HepG2 (cell line): ENCODE measurements at regions not wholly inside any gene's neighbourhood (a gene's known extent, or its start where the extent isn't known, plus 50 kb on each side); places are given as distances from the start of the nearest gene placed in this dataset.

Source experiments
- ATAC-seq: fragments of 200-7000 bp; cut with Tn5 transposase; 3 replicates; pipeline ENCODE4 v1.9.1; 2020; ENCODE audit warnings: mild to moderate bottlenecking, moderate library complexity
- BruUV-seq: library from RNA; stranded (reverse); fragments of 400-500 nt; replicated peaks from 2 replicates; lab custom pipeline; 2021; lab: Mats Ljungman, UMichigan
- CTCF ChIA-PET: fragments of 300-600 bp; formaldehyde crosslinking; extraction: SDS; loops from one replicate; lab custom pipeline; 2021; ENCODE audit warnings: low total read pairs, inconsistent platforms, low intra/inter-chr PET ratio; lab: Yijun Ruan, JAX
- POLR2A ChIA-PET: fragments of 350-600 bp; sonication (Branson Sonifier 250); formaldehyde crosslinking; loops from one replicate; lab custom pipeline; 2020; ENCODE audit warnings: antibody characterized with exemption, inconsistent platforms; lab: Yijun Ruan, JAX
- DNase-seq: peaks from one replicate; pipeline ENCODE4 v3.0.0-alpha.2; 2015; ENCODE audit warnings: low spot score
- FAIRE-seq: peaks from 3 replicates; lab custom pipeline; 2011; peaks lifted over from hg19 to GRCh38; lab: Jason Lieb, UNC
- H2AFZ ChIP-seq: one replicate; pipeline ENCODE4 v1.6.1; 2011; ENCODE audit warnings: low read length, inconsistent platforms
- H3K27ac ChIP-seq: fragments of 300-600 bp; 3 replicates; pipeline ENCODE4 v1.8.0; 2011; ENCODE audit warnings: mixed run types, mild to moderate bottlenecking, mixed read lengths, low read length, inconsistent platforms; ENCODE audit not compliant: insufficient read depth; ENCODE audit errors: extremely low read length
- H3K27me3 ChIP-seq, 2 experiments: fragments of 200-600 bp in 1 of 2; 2 replicates in 1 of 2; 3 replicates in 1 of 2; pipeline versions ENCODE4 v1.6.0 to v1.8.0; 2011; ENCODE audit warnings: low read length in 2 of 2, mild to moderate bottlenecking in 2 of 2, moderate library complexity in 2 of 2, inconsistent platforms in 1 of 2; ENCODE audit not compliant: insufficient read depth in 2 of 2, control insufficient read depth in 1 of 2
- H3K36me3 ChIP-seq, 2 experiments: fragments of 200-600 bp in 1 of 2; replicated peaks in 1 of 2; 2 replicates in 1 of 2; 3 replicates in 1 of 2; pipeline versions ENCODE4 v1.5.1 to v1.8.0; 2011; ENCODE audit warnings: low read length in 2 of 2, inconsistent platforms in 1 of 2; ENCODE audit not compliant: insufficient read depth in 2 of 2, control insufficient read depth in 1 of 2
- H3K4me1 ChIP-seq: 2 replicates; pipeline ENCODE4 v1.5.1; 2012; ENCODE audit warnings: low read length, inconsistent platforms; ENCODE audit not compliant: insufficient read depth
- H3K4me2 ChIP-seq: 2 replicates; pipeline ENCODE4 v1.6.0; 2011; ENCODE audit warnings: low read depth, low read length, inconsistent platforms
- H3K4me3 ChIP-seq, 3 experiments: fragments of 200-600 bp in 1 of 3; sonication (generic), shearing (Covaris generic) in 1 of 3; replicated peaks in 1 of 3; 2 replicates each; pipeline ENCODE4 v1.5.1; 2011 to 2016; ENCODE audit warnings: low read length in 3 of 3, inconsistent platforms in 2 of 3, low read depth in 2 of 3, mild to moderate bottlenecking in 2 of 3, control low read depth in 1 of 3, mixed read lengths in 1 of 3; ENCODE audit not compliant: insufficient read depth in 1 of 3
- H3K79me2 ChIP-seq: one replicate; pipeline ENCODE4 v1.6.1; 2011; ENCODE audit warnings: low read length, inconsistent platforms; ENCODE audit not compliant: insufficient read depth
- H3K9ac ChIP-seq: 2 replicates; pipeline ENCODE4 v1.6.0; 2011; ENCODE audit warnings: mild to moderate bottlenecking, low read depth, low read length, inconsistent platforms; ENCODE audit not compliant: insufficient read depth
- H3K9me3 ChIP-seq: 2 replicates; pipeline ENCODE4 v1.5.1; 2012; ENCODE audit warnings: mild to moderate bottlenecking, low read length
- H4K20me1 ChIP-seq: 2 replicates; pipeline ENCODE4 v1.6.0; 2011; ENCODE audit warnings: inconsistent platforms, mild to moderate bottlenecking, low read length, moderate library complexity; ENCODE audit not compliant: insufficient read depth
- CREBL2 ChIP-seq: sonication (generic); formaldehyde crosslinking; IDR thresholded peaks from 2 replicates; pipeline ENCODE4 v1.8.1; 2023; ENCODE audit warnings: missing genetic modification reagents, mild to moderate bottlenecking, borderline replicate concordance
- FOXA1 ChIP-seq, 2 experiments: fragments of 450-650 bp in 1 of 2; sonication (generic) in 1 of 2; formaldehyde crosslinking in 1 of 2; IDR thresholded peaks; 2 replicates each; pipeline versions ENCODE4 v1.4.0 to v1.6.1; 2016 to 2020; ENCODE audit warnings: missing genetic modification reagents in 1 of 2
- HDAC6 ChIP-seq: fragments of 200-600 bp; sonication (generic); IDR thresholded peaks from 2 replicates; pipeline ENCODE4 v1.7.0; 2017; ENCODE audit warnings: mild to moderate bottlenecking, antibody characterized with exemption, low read length, low read depth
- HOXA7 ChIP-seq: sonication (generic); formaldehyde crosslinking; IDR thresholded peaks from 2 replicates; pipeline ENCODE4 v1.8.1; 2022; ENCODE audit warnings: mild to moderate bottlenecking, missing genetic modification reagents, moderate library complexity
- ISL2 ChIP-seq: sonication (generic); formaldehyde crosslinking; IDR thresholded peaks from 2 replicates; pipeline ENCODE4 v1.5.0; 2020; ENCODE audit warnings: missing genetic modification reagents
- NFYC ChIP-seq: IDR thresholded peaks from 2 replicates; pipeline ENCODE4 v1.6.1; 2016; ENCODE audit warnings: missing genetic modification reagents, missing compliant biosample characterization
- PRDM10 ChIP-seq: sonication (generic); formaldehyde crosslinking; IDR thresholded peaks from 2 replicates; pipeline ENCODE4 v1.4.0; 2020; ENCODE audit warnings: low read depth, missing genetic modification reagents
- PRMT3 ChIP-seq: sonication (generic); formaldehyde crosslinking; IDR thresholded peaks from 2 replicates; pipeline ENCODE4 v1.8.1; 2022; ENCODE audit warnings: low read depth, mild to moderate bottlenecking, moderate library complexity, missing genetic modification reagents, borderline replicate concordance
- SMYD3 ChIP-seq: sonication (generic); formaldehyde crosslinking; IDR thresholded peaks from 2 replicates; pipeline ENCODE4 v1.8.1; 2023; ENCODE audit warnings: mild to moderate bottlenecking, missing genetic modification reagents
- ZNF407 ChIP-seq: sonication (generic); formaldehyde crosslinking; IDR thresholded peaks from one replicate; pipeline ENCODE4 v1.5.1; 2020; ENCODE audit warnings: mild to moderate bottlenecking, missing genetic modification reagents; ENCODE audit errors: not compliant biosample characterization
- ZNF549 ChIP-seq: sonication (generic); formaldehyde crosslinking; IDR thresholded peaks from 2 replicates; pipeline ENCODE4 v1.5.0; 2020; ENCODE audit warnings: missing genetic modification reagents
- ZNF567 ChIP-seq: sonication (generic); formaldehyde crosslinking; IDR thresholded peaks from 2 replicates; pipeline ENCODE4 v1.8.1; 2023; ENCODE audit warnings: mild to moderate bottlenecking, missing genetic modification reagents, borderline replicate concordance
- ZNF614 ChIP-seq: IDR thresholded peaks from 2 replicates; pipeline ENCODE4 v1.6.1; 2018; ENCODE audit warnings: missing biosample characterization, missing genetic modification reagents, inconsistent platforms, borderline replicate concordance
- WGBS: methylation state at CpG from one replicate; pipeline ENCODE4 v1.1.6; 2017; ENCODE audit warnings: low lambda C conversion rate; 5-methylcytosine and 5-hydroxymethylcytosine counted together
- in situ Hi-C: cut with HindIII; loops from 2 replicates; pipeline ENCODE4 v1.10.0; 2017; ENCODE audit warnings: low pct_unique_long_range_greater_than_20kb; ENCODE audit not compliant: extremely low pct_ligation_motif_present
- intact Hi-C: fragments of 100-400 bp; cut with micrococcal nuclease; formaldehyde crosslinking; loops from one replicate; pipeline ENCODE4 v1.10.0; 2022; ENCODE audit not compliant: unreplicated experiment

GRCh38 chr5:172505845-172506244 is 51.5 kb upstream of the SH3PXD2B start:
- H3K36me3 ChIP-seq = no peaks in the 10 kb centered on the region
- no peaks in the 10 kb centered on the region for H3K4me1 ChIP-seq
- no peaks in the 10 kb centered on the region for H4K20me1 ChIP-seq
- no peak overlapping the region for H3K27ac ChIP-seq
- DNase-seq (no peak), FAIRE-seq (no peak), ATAC-seq (no peak)
- peaks cover 3 to 11% of the 10 kb centered on the region in 2 experiments; a peak in 1 of 5 replicates for H3K27me3 ChIP-seq
- CTCF ChIA-PET = no interaction called here
- intact Hi-C loops (no loop called here), in situ Hi-C loops (no loop called here)
- no peak overlapping the region for H2AFZ ChIP-seq
- H3K79me2 ChIP-seq = no peaks in the 10 kb centered on the region
- H3K9ac ChIP-seq = no peak overlapping the region
- POLR2A ChIA-PET = no interaction called here
- no peaks in the 10 kb centered on the region for H3K9me3 ChIP-seq
- 42% methylated on average over 7 of the region's 7 CpGs for WGBS
- H3K4me2 ChIP-seq = no peak overlapping the region
- no peak overlapping the region for H3K4me3 ChIP-seq
- BruUV-seq = no TSS peak
- TF ChIP-seq ZNF614 (CRISPR knock-in tag) (no peak), PRDM10 (CRISPR knock-in tag) (no peak), NFYC (CRISPR knock-in tag) (no peak), PRMT3 (no peak), SMYD3 (CRISPR knock-in tag) (no peak), ZNF549 (CRISPR knock-in tag) (no peak), HOXA7 (no peak), CREBL2 (CRISPR knock-in tag) (no peak), HDAC6 (no peak), ZNF567 (CRISPR knock-in tag) (no peak), ISL2 (CRISPR knock-in tag) (no peak), ZNF407 (CRISPR knock-in tag) (no peak), FOXA1 (IDR thresholded peaks at IDR 0.05) (no peak), FOXA1 (CRISPR knock-in tag; IDR thresholded peaks at IDR 0.05) (no peak)
